ENCODE measurements at regions not wholly inside any gene's neighbourhood (a gene's known extent, or its start where the extent isn't known, plus 50 kb on each side); places are given as distances from the start of the nearest gene placed in this dataset.

DNA sequence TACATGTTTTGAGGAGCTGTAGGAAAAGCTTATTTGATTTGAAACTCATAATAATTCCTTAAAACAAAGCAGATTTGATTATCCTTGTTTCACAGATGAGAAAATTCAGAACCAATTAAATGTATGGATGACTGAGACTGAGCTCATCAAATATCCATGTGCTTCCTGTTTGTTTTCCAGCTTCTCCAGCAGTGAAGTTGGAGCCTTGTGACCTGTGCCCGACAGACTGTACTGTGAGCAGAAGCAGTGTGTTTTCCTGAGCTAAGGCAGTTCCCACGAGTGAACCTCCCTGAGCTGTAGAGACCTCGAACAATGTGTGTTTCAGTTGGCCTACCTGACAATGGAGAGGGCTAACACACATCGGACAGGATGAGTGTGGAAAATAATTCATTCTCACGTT, 599.5 kb upstream of the NRSN1 start (continued):
- TF ChIP-seq, protein P1, sequence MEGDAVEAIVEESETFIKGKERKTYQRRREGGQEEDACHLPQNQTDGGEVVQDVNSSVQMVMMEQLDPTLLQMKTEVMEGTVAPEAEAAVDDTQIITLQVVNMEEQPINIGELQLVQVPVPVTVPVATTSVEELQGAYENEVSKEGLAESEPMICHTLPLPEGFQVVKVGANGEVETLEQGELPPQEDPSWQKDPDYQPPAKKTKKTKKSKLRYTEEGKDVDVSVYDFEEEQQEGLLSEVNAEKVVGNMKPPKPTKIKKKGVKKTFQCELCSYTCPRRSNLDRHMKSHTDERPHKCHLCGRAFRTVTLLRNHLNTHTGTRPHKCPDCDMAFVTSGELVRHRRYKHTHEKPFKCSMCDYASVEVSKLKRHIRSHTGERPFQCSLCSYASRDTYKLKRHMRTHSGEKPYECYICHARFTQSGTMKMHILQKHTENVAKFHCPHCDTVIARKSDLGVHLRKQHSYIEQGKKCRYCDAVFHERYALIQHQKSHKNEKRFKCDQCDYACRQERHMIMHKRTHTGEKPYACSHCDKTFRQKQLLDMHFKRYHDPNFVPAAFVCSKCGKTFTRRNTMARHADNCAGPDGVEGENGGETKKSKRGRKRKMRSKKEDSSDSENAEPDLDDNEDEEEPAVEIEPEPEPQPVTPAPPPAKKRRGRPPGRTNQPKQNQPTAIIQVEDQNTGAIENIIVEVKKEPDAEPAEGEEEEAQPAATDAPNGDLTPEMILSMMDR (IDR thresholded peaks at IDR 0.05; ENCODE audit: low read depth, low read length, missing input control), result no peak
- no peak for TF ChIP-seq TAF1 (conservative IDR thresholded peaks at IDR 0.05)

DNA sequence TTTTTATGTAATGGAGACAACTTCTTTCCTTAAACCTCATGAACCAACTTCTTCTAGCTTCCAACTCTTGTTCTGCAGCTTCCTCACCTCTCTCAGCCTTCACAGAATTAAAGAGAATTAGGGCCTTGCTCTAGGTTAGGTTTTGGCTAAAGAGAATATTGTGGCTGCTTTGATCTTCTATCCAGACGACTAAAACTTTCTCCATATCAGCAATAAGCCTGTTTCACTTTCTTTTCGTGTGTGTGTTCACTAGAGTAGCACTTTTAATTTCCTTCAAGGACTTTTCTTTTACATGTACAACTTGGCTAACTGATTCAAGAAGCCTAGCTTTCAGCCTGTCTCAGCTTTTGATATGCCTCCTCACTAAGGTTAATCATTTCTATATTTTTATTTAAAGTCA, 596.1 kb upstream of the NRSN1 start:
- no peak for DNase-seq (ENCODE audit: low spot score)
- no peaks in the 10 kb centered on the region for H3K9me3 ChIP-seq (ENCODE audit: control insufficient read depth in 4 of 4, low read length in 3 of 4)
- no peaks in the 10 kb centered on the region for H3K4me1 ChIP-seq (ENCODE audit: control insufficient read depth in 4 of 4, insufficient read depth in 4 of 4, low read length in 3 of 4)
- H3K36me3 ChIP-seq (ENCODE audit: control insufficient read depth in 4 of 4, insufficient read depth in 3 of 4, low read depth in 1 of 4, low read length in 3 of 4), result no peaks in the 10 kb centered on the region
- H3K9ac ChIP-seq (ENCODE audit: low read depth in 1 of 2, low read length in 2 of 2), result no peak overlapping the region
- H3K27me3 ChIP-seq (ENCODE audit: control insufficient read depth in 4 of 4, insufficient read depth in 4 of 4, low read length in 3 of 4), result no peaks in the 10 kb centered on the region
- TF ChIP-seq TAF1 (conservative IDR thresholded peaks at IDR 0.05), result no peak
- TF ChIP-seq, protein P1 (IDR thresholded peaks at IDR 0.05; ENCODE audit: low read depth, low read length, missing input control), result no peak
- TF ChIP-seq FOXA1 (IDR thresholded peaks at IDR 0.05), result no peak
- no peak for TF ChIP-seq RAD21 (IDR thresholded peaks at IDR 0.05)
- TF ChIP-seq, protein P2, sequence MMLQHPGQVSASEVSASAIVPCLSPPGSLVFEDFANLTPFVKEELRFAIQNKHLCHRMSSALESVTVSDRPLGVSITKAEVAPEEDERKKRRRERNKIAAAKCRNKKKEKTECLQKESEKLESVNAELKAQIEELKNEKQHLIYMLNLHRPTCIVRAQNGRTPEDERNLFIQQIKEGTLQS (IDR thresholded peaks at IDR 0.05), result no peak
- no peak for TF ChIP-seq YY1 (IDR thresholded peaks at IDR 0.05)
- no peak for TF ChIP-seq EGR1 (IDR thresholded peaks at IDR 0.05; ENCODE audit: low read depth in 2 of 2)
- TF ChIP-seq HNF4A (conservative IDR thresholded peaks at IDR 0.05), result no peak
- TF ChIP-seq RXRA (IDR thresholded peaks at IDR 0.05), result no peak
- TF ChIP-seq GABPA (IDR thresholded peaks at IDR 0.05 in 1 of 2, conservative IDR thresholded peaks at IDR 0.05 in 1 of 2), result no peak
- no peak for TF ChIP-seq ZBTB33 (IDR thresholded peaks at IDR 0.05)
- TF ChIP-seq FOXA2 (IDR thresholded peaks at IDR 0.05), result no peak
- no peak for TF ChIP-seq HNF4G (IDR thresholded peaks at IDR 0.05)
- no peak overlapping the region for H3K4me3 ChIP-seq (ENCODE audit: low read depth in 1 of 3, low read length in 3 of 3)
- no peak overlapping the region for H3K27ac ChIP-seq (ENCODE audit: low read depth in 1 of 2, low read length in 2 of 2)
- WGBS, result 26% methylated on average over 2 of the region's 2 CpGs

GRCh38 chr6:23531666-23532065, 594.3 kb upstream of the NRSN1 start:
- no peak for DNase-seq (ENCODE audit: low spot score)
- Histone ChIP-seq H3K9ac (ENCODE audit: low read depth in 1 of 2, low read length in 2 of 2) (no peak overlapping the region), H3K9me3 (ENCODE audit: control insufficient read depth in 4 of 4, low read length in 3 of 4) (no peaks in the 10 kb centered on the region), H3K36me3 (ENCODE audit: control insufficient read depth in 4 of 4, insufficient read depth in 3 of 4, low read depth in 1 of 4, low read length in 3 of 4) (no peaks in the 10 kb centered on the region), H3K4me3 (ENCODE audit: low read depth in 1 of 3, low read length in 3 of 3) (no peak overlapping the region), H3K27me3 (ENCODE audit: control insufficient read depth in 4 of 4, insufficient read depth in 4 of 4, low read length in 3 of 4) (no peaks in the 10 kb centered on the region), H3K4me1 (ENCODE audit: control insufficient read depth in 4 of 4, insufficient read depth in 4 of 4, low read length in 3 of 4) (no peaks in the 10 kb centered on the region), H3K27ac (ENCODE audit: low read depth in 1 of 2, low read length in 2 of 2) (no peak overlapping the region)
- WGBS, result 85% methylated on average over 2 of the region's 2 CpGs
- TF ChIP-seq, protein P1 (IDR thresholded peaks at IDR 0.05; ENCODE audit: low read depth, low read length, missing input control), result no peak
- TF ChIP-seq HNF4A (conservative IDR thresholded peaks at IDR 0.05) (no peak), JUND (IDR thresholded peaks at IDR 0.05) (no peak), GABPA (IDR thresholded peaks at IDR 0.05 in 1 of 2, conservative IDR thresholded peaks at IDR 0.05 in 1 of 2) (no peak), SP1 (IDR thresholded peaks at IDR 0.05) (no peak), RAD21 (IDR thresholded peaks at IDR 0.05) (no peak), FOXA1 (IDR thresholded peaks at IDR 0.05) (no peak), RXRA (IDR thresholded peaks at IDR 0.05) (no peak), EGR1 (IDR thresholded peaks at IDR 0.05; ENCODE audit: low read depth in 2 of 2) (no peak), REST (IDR thresholded peaks at IDR 0.05) (no peak), YY1 (IDR thresholded peaks at IDR 0.05) (no peak), TAF1 (conservative IDR thresholded peaks at IDR 0.05) (no peak), FOXA2 (IDR thresholded peaks at IDR 0.05) (no peak), NR2F2 (IDR thresholded peaks at IDR 0.05) (no peak)
- TF ChIP-seq, protein P2 (IDR thresholded peaks at IDR 0.05), result no peak
